Naive B cell (primary cell): ENCODE measurements at regions not wholly inside any gene's neighbourhood (a gene's known extent, or its start where the extent isn't known, plus 50 kb on each side); places are given as distances from the start of the nearest gene placed in this dataset.

ENCODE experiments used
- ATAC-seq, 2 donors: fragments of 150-1000 bp; cut with Tn5 transposase; 2 replicates each; pipeline ENCODE4 v1.10.0; 2021; ENCODE audit warnings: low read depth in 2 of 2, mild to moderate bottlenecking in 2 of 2, moderate library complexity in 2 of 2
- DNase-seq: peaks from one replicate; pipeline ENCODE4 v3.0.0; 2022
- H3K27ac Mint-ChIP-seq, 6 donors: one replicate each; pipeline ENCODE4 v1.8.0; 2020 to 2022; ENCODE audit warnings: mild to moderate bottlenecking in 6 of 6, mixed read lengths in 6 of 6, moderate library complexity in 5 of 6, inconsistent platforms in 2 of 6
- H3K27me3 Mint-ChIP-seq, 3 donors: one replicate each; pipeline ENCODE4 v1.8.0; 2021 to 2022; ENCODE audit warnings: mixed read lengths in 3 of 3, mild to moderate bottlenecking in 1 of 3
- H3K36me3 Mint-ChIP-seq, 2 donors: one replicate each; pipeline ENCODE4 v1.8.0; 2020 to 2022; ENCODE audit warnings: mixed read lengths in 2 of 2, inconsistent platforms in 1 of 2, mild to moderate bottlenecking in 1 of 2
- H3K4me1 Mint-ChIP-seq, 3 donors: one replicate each; pipeline ENCODE4 v1.8.0; 2020 to 2022; ENCODE audit warnings: mixed read lengths in 3 of 3, inconsistent platforms in 1 of 3, mild to moderate bottlenecking in 1 of 3, moderate library complexity in 1 of 3
- H3K4me3 Mint-ChIP-seq, 8 donors: one replicate each; pipeline ENCODE4 v1.8.0; 2020 to 2022; ENCODE audit warnings: mild to moderate bottlenecking in 8 of 8, mixed read lengths in 8 of 8, moderate library complexity in 8 of 8, inconsistent platforms in 2 of 8
- H3K9me3 Mint-ChIP-seq, 7 donors: one replicate each; pipeline ENCODE4 v1.8.0; 2020 to 2022; ENCODE audit warnings: mixed read lengths in 7 of 7, mild to moderate bottlenecking in 5 of 7, inconsistent platforms in 2 of 7, moderate library complexity in 1 of 7

DNA sequence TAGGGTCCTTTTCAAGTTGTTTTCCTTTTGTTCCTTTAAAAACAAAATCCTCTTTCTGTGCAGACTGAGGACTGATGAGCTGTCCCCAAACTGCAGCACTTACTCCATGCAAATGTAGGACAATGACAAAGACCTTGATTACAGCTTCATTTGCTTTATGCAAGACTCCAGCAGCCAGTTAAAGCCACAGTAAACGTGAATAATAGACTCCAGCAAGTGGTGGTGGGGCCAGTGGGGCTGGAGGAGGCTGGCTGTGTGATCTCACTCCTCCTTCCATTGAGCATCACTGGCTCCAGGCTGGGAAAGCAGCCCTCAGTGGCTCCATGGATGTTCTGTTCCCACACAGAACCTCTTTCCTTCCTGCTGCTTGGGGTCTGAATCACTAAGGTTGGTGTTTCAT lies 306.0 kb upstream of the CELF4 start:
- no peaks in the 10 kb centered on the region for H3K36me3 Mint-ChIP-seq
- no peak for DNase-seq
- H3K27ac Mint-ChIP-seq, result no peak overlapping the region
- H3K9me3 Mint-ChIP-seq, result peaks cover 0 to 7% (median 3%) of the 10 kb centered on the region in 7 donors
- ATAC-seq, result no peak
- H3K27me3 Mint-ChIP-seq, result no peaks in the 10 kb centered on the region
- H3K4me1 Mint-ChIP-seq, result no peaks in the 10 kb centered on the region
- no peak overlapping the region for H3K4me3 Mint-ChIP-seq

DNA sequence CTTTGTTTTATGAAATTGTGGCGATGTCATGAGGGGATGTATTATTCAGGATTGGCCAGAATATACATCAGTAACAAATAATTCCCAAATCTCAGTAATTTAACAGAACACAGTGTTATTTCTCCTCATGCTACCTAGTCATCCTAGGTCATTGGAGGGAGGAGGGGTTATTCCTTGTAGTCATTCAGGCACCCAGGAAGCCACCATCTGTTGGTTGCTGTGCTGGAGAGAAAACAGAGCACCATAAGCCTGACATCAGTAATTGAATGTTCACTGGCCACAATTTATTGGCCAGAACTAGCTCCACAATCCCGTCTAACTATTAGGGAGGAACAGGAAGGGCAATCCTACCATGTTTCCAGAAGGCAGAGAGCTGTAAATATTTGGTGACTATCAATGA lies 303.5 kb upstream of the CELF4 start:
- Mint-ChIP-seq H3K9me3 (peaks cover 0 to 7% (median 4%) of the 10 kb centered on the region in 7 donors), H3K36me3 (no peaks in the 10 kb centered on the region), H3K4me1 (no peaks in the 10 kb centered on the region), H3K4me3 (no peak overlapping the region), H3K27ac (no peak overlapping the region), H3K27me3 (no peaks in the 10 kb centered on the region)
- ATAC-seq, result no peak
- no peak for DNase-seq

DNA sequence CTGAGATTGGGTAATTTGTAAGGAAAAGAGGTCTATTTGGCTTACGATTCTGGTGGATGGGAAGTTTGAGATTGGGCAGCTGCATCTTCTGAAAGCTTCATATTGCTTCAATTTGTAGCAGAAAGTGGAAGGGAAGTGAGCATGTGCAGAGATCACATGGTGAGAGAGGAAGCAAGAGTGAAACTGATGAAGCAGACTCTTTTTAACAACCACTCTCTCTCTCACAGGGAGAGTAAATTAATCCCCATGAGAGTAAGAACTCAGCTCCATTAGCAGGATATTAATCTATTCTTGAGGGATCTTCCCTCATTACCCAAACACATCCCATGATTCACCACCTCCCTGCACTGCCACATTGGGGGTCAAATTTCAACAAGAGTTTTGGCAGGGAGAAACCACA lies 298.5 kb upstream of the CELF4 start:
- peaks cover 2 to 13% (median 4%) of the 10 kb centered on the region in 7 donors for H3K9me3 Mint-ChIP-seq
- no peak overlapping the region for H3K27ac Mint-ChIP-seq
- H3K4me3 Mint-ChIP-seq, result no peak overlapping the region
- DNase-seq (no peak), ATAC-seq (no peak)
- no peaks in the 10 kb centered on the region for H3K27me3 Mint-ChIP-seq
- H3K36me3 Mint-ChIP-seq, result no peaks in the 10 kb centered on the region
- no peaks in the 10 kb centered on the region for H3K4me1 Mint-ChIP-seq

DNA sequence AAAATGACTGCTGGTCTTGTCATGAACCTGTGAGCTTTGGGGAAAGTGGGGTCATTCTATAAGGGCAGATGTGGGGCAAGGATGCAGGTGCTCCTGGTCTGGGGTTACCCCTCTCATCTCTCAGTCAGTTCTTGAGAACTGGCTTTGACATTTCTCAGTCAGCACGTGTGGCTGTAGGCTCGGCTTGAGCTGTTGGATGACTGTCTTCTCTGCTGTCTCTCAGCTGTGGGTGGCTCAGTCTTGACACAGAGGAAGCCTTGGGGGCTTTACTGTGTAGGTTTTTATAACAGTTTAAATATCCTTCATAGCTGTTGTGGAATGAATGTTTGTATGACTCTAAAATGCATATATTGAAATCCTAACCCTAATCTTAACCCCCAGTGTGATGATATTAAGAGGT lies 296.4 kb upstream of the CELF4 start:
- Mint-ChIP-seq H3K27ac (peak overlapping the region in 1 of 6 donors; percentile 46), H3K4me3 (no peak overlapping the region)
- DNase-seq, result no peak

DNA sequence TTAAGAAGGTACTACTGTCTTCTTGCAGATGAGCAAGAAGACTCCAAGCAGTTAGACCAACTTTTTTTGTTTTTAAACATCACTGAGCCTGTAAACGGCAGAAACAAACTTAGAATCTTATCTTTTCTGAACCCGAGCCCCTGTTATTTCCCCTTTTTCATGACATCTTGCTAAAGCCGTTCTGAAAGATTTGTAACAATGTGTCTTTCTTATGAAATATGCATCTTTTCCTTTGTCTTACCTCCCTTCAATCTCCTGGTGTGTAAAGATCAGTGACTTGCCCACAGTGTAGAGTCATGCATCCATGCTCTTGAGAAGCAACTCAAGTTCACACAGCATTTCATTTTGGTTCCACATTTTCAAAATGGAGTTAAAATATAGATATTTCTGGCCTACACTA lies 288.8 kb upstream of the CELF4 start:
- H3K4me3 Mint-ChIP-seq, result no peak overlapping the region
- peaks cover 6 to 24% (median 11%) of the 10 kb centered on the region in 7 donors for H3K9me3 Mint-ChIP-seq
- H3K27me3 Mint-ChIP-seq, result no peaks in the 10 kb centered on the region
- H3K27ac Mint-ChIP-seq, result no peak overlapping the region
- ATAC-seq (no peak), DNase-seq (no peak)
- no peaks in the 10 kb centered on the region for H3K36me3 Mint-ChIP-seq
- no peaks in the 10 kb centered on the region for H3K4me1 Mint-ChIP-seq

More for the DNA sequence above, 296.4 kb upstream of the CELF4 start:
- Mint-ChIP-seq H3K27me3 (no peaks in the 10 kb centered on the region), H3K9me3 (peaks cover 2 to 14% (median 9%) of the 10 kb centered on the region in 7 donors), H3K36me3 (no peaks in the 10 kb centered on the region), H3K4me1 (no peaks in the 10 kb centered on the region)
- ATAC-seq, result no peak

DNA sequence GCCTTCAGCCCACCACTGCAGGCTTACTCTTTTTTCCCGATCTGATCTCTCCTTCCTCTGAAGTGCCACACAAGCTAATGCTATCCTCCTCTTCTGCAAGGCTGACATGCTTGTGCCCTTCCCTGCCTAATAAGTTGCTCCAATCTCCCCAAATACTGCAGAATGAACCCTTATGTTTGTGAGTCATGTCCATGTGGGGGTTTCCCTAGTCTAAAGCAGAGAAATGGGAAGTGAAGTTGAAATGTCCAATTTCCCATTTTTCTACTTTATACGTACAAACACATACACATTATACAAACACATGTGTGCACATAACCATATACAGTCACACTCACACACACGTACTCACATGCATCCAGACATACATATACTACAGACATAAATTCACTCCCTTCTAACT lies 288.1 kb upstream of the CELF4 start:
- Mint-ChIP-seq H3K9me3 (peaks cover 6 to 24% (median 11%) of the 10 kb centered on the region in 7 donors), H3K27me3 (no peaks in the 10 kb centered on the region), H3K4me3 (no peak overlapping the region), H3K36me3 (no peaks in the 10 kb centered on the region), H3K27ac (no peak overlapping the region), H3K4me1 (no peaks in the 10 kb centered on the region)
- ATAC-seq (no peak), DNase-seq (no peak)

DNA sequence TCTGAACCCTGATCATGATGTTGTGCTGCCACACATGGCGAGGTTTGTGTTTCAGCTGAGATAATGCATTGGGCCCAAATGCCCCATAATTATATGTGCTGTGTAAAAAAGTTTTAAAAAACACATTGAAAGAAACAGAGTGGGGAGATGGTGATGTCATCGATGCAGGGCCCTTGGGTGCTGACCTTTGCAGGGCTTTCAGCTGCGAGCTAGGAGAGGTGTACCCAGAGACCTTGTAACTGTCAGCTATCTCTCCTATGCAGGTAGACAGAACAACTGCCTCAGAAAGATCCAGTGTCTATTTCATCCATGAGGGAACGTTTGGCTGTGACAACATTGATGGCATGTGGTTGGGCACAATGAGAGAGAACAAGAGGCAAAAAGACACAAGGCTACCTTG lies 286.9 kb upstream of the CELF4 start:
- Mint-ChIP-seq H3K4me1 (no peaks in the 10 kb centered on the region), H3K4me3 (no peak overlapping the region), H3K9me3 (peaks cover 5 to 24% (median 9%) of the 10 kb centered on the region in 7 donors), H3K36me3 (no peaks in the 10 kb centered on the region), H3K27me3 (no peaks in the 10 kb centered on the region), H3K27ac (no peak overlapping the region)
- DNase-seq (no peak), ATAC-seq (no peak)

DNA sequence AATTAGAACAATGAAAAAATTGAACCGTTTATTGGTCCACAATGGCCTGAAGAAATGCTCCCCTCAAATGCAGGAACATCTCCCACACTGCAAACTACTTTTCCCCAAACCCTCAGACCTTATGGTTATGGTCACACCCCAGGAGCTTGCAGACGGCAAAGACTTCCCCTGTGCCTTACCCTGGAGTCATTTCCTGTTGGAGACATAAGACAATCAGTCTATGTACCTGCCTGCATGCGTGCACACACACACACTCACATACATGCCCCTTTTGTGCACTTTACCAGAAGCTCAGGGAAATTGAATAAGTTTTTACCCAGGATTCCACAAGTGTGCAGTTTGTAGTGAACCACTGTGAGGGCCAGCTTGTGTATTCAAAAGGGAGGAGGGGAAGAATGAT lies 281.9 kb upstream of the CELF4 start:
- Mint-ChIP-seq H3K27ac (no peak overlapping the region), H3K4me1 (no peaks in the 10 kb centered on the region), H3K4me3 (no peak overlapping the region), H3K27me3 (no peaks in the 10 kb centered on the region), H3K9me3 (peaks cover 0 to 7% (median 4%) of the 10 kb centered on the region in 7 donors), H3K36me3 (no peaks in the 10 kb centered on the region)
- DNase-seq (no peak), ATAC-seq (no peak)

DNA sequence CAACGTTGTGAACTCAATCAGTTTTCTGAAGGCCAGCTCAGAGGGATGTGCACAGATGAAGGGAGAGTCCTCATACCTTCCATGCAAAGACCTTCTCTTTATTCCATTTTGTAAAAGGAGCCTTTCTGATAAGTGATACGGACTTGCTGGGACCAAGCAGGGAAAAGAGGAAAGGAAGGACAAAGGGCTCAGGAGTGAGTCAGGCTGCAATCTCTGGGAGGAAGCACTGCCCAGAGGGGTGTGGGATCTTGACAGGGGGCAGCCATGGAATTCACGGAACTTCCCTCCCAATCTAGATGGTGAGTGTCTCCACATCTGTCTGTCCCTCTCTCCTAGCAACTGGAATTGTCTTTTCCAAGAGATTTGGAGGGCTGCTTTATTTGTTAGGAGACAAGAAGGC lies 281.4 kb upstream of the CELF4 start:
- Mint-ChIP-seq H3K4me1 (no peaks in the 10 kb centered on the region), H3K4me3 (no peak overlapping the region), H3K9me3 (peaks cover 0 to 7% (median 4%) of the 10 kb centered on the region in 7 donors), H3K27me3 (no peaks in the 10 kb centered on the region), H3K36me3 (no peaks in the 10 kb centered on the region), H3K27ac (peak overlapping the region in 1 of 6 donors; percentile 33)
- DNase-seq (no peak), ATAC-seq (no peak)

DNA sequence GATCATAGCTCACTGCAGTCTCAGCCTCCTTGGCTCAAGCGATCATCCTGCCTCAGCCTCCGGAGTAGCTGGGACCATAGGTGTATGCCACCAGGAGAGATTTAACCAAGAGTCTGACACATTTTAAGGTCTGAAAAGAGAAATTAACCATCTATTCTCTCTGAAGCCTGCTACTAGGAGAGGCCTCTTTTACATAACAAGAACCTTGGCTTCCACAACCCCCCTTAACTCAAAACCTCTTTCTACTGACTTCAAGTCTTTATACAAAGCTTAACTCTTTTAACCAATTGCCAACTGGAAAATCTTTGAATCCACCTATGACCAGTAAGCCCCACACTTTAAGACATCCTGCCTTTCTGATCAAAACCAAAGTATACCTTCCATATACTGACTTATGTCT lies 279.9 kb upstream of the CELF4 start:
- H3K27me3 Mint-ChIP-seq, result no peaks in the 10 kb centered on the region
- peaks cover 0 to 7% (median 2%) of the 10 kb centered on the region in 7 donors for H3K9me3 Mint-ChIP-seq
- H3K27ac Mint-ChIP-seq, result no peak overlapping the region
- no peak overlapping the region for H3K4me3 Mint-ChIP-seq
- H3K36me3 Mint-ChIP-seq, result no peaks in the 10 kb centered on the region
- DNase-seq (no peak), ATAC-seq (no peak)
- H3K4me1 Mint-ChIP-seq, result no peaks in the 10 kb centered on the region

DNA sequence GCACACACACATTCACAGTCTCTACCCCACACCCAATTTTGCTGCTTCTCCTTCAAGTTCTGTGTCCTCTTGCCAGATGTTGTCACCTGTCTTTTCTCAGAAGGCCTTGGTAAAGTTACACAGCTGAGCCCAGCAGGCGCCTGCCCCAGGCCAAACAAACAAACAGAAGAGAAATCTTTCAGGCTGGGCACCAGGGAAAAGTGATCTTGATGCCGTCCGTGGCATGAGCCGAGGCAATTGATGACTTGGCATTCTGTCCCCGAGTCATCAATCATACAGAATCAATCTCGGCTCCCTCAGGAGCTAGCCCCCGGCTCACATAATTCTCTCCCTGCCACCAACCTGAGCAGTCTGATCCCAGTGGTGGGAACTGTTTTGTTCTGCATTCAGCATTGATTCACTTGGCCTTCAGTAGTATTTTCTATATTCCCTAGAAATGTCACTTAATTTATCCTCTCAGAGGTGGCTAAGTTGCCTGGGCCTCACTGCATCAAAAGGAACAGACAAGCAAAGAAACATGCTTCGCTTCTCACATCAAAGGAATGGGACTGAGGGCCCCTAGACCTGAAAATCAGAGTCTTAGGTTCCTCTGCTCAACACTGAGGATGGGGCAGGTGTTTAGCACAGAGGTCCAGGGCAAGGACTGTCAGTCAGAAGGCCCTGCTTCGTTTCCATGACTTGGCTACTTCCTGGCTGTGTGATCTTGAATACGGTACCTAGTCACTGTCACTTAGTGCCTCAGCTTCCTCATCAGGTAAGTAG lies 278.8 kb upstream of the CELF4 start:
- Mint-ChIP-seq H3K9me3 (peaks cover 0 to 6% (median 3%) of the 10 kb centered on the region in 7 donors), H3K4me1 (no peaks in the 10 kb centered on the region), H3K27me3 (no peaks in the 10 kb centered on the region), H3K4me3 (no peak overlapping the region), H3K36me3 (no peaks in the 10 kb centered on the region), H3K27ac (no peak overlapping the region)
- ATAC-seq (no peak), DNase-seq (no peak)

DNA sequence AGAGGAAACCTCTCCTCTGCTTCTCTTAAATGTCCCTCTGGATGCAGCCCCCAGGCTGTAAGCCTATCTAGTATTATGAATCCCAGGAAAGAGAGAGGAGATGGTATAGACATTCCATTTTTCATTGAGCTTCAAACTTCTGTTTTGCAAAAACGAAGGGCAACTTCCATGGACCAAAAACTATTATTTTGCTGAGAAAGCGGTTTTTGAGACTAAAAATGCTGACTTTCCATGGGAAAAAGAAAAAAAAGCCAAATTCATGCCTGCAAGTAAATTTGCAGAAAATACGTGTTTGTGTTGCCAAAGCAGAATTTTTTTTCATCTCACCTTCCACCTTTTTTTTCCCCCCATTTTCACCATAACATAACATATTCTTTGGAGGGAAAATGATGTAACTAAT lies 272.5 kb upstream of the CELF4 start:
- DNase-seq (no peak), ATAC-seq (no peak)
- no peaks in the 10 kb centered on the region for H3K36me3 Mint-ChIP-seq
- H3K4me1 Mint-ChIP-seq, result no peaks in the 10 kb centered on the region
- H3K27me3 Mint-ChIP-seq, result no peaks in the 10 kb centered on the region
- peaks cover 0 to 10% (median 3%) of the 10 kb centered on the region in 7 donors for H3K9me3 Mint-ChIP-seq
- no peak overlapping the region for H3K27ac Mint-ChIP-seq
- H3K4me3 Mint-ChIP-seq, result no peak overlapping the region

DNA sequence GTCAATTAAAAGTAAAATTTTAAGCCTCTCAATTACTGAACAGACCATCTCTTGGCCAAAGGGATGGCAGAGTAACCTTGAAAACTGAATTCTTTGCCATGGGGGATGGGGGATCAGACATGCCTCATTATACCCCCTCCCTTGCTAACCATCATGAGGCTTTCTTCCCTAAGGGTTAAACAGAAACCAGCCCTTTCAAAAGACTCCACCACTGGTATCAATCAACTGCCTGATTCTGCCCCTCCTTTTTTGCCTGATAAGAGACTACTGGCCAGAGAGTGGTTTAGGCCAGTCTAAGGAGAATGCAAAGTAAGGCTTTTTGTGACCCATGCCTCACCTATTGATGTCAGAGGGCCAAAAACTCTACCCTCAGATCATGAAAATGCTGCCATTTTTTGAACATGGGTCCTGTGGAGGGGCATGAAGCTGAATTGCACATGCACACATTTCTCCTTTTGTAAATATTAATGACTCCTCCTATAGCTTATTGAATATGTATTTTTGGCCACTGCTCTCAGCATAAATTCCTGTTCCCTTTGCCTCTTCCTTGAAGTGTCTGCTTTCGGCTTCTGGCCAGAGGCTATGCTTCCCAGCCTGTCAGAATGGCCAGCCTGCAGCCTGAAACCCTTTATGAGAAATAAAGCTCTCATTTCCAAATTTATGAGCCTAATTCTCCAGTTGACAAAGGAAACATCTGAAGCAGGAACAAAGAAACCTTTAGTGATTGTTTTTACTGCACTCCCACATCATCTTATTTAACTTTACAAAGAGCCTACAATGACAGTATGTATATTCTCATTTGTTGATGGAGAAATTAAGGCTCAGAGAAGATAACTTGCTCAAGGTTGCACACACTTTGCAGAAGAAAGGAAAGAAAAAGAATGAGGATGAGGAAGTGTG lies 270.7 kb upstream of the CELF4 start:
- Mint-ChIP-seq H3K27me3 (no peaks in the 10 kb centered on the region), H3K4me1 (no peaks in the 10 kb centered on the region), H3K4me3 (no peak overlapping the region), H3K36me3 (no peaks in the 10 kb centered on the region), H3K9me3 (peaks cover 0 to 12% (median 5%) of the 10 kb centered on the region in 7 donors), H3K27ac (no peak overlapping the region)
- ATAC-seq (no peak), DNase-seq (no peak)
